Activated T-cell treated with anti-CD3 and anti-CD28 coated beads for 24 hours (primary cell): ENCODE measurements at regions not wholly inside any gene's neighbourhood (a gene's known extent, or its start where the extent isn't known, plus 50 kb on each side); places are given as distances from the start of the nearest gene placed in this dataset.
"Not testable (repeated sequence)": the region's sequence is repeated elsewhere in the genome, so short reads cannot be mapped to it uniquely, and the experiment has no call there.

Experiments used
- DNase-seq: peaks from one replicate; pipeline ENCODE4 v3.0.0-alpha.2; 2020; ENCODE audit warnings: low read depth

GRCh38 chr4:137853424-137853823 lies 321.1 kb upstream of the PCDH18 start:
- no peak for DNase-seq

GRCh38 chr4:137852326-137852725 lies 320.0 kb upstream of the PCDH18 start:
- DNase-seq: no peak

- no peak for DNase-seq
Observed at GRCh38 chr4:137851435-137851834, 319.1 kb upstream of the PCDH18 start.

- DNase-seq: not testable (repeated sequence)
Observed at GRCh38 chr4:137827945-137828344, 295.7 kb upstream of the PCDH18 start.

GRCh38 chr4:137825505-137825904 lies 293.2 kb upstream of the PCDH18 start:
- DNase-seq: no peak

GRCh38 chr4:137823007-137823406 lies 290.7 kb upstream of the PCDH18 start:
- DNase-seq: no peak

- DNase-seq: no peak
Observed at GRCh38 chr4:137819964-137820383, 287.7 kb upstream of the PCDH18 start.

- no peak for DNase-seq
Observed at GRCh38 chr4:137812258-137812657, 280.0 kb upstream of the PCDH18 start.

GRCh38 chr4:137806420-137806819 lies 274.1 kb upstream of the PCDH18 start:
- DNase-seq: no peak

- no peak for DNase-seq
Observed at GRCh38 chr4:137804906-137805495, 272.7 kb upstream of the PCDH18 start.

- DNase-seq: no peak
Observed at GRCh38 chr4:137800861-137801260, 268.6 kb upstream of the PCDH18 start.

GRCh38 chr4:137794764-137795254 lies 262.5 kb upstream of the PCDH18 start:
- DNase-seq: no peak

- not testable (repeated sequence) for DNase-seq
Observed at GRCh38 chr4:137789263-137789662, 257.0 kb upstream of the PCDH18 start.

- DNase-seq: not testable (repeated sequence)
Observed at GRCh38 chr4:137783923-137784322, 251.6 kb upstream of the PCDH18 start.

GRCh38 chr4:137775701-137776100 lies 243.4 kb upstream of the PCDH18 start:
- DNase-seq: no peak

- DNase-seq: no peak
Observed at GRCh38 chr4:137774501-137774900, 242.2 kb upstream of the PCDH18 start.

GRCh38 chr4:137768881-137769280 lies 236.6 kb upstream of the PCDH18 start:
- DNase-seq: no peak

GRCh38 chr4:137768196-137768595 lies 235.9 kb upstream of the PCDH18 start:
- DNase-seq: no peak

GRCh38 chr4:137762591-137762990 lies 230.3 kb upstream of the PCDH18 start:
- DNase-seq: no peak

GRCh38 chr4:137754652-137755471 lies 222.6 kb upstream of the PCDH18 start:
- DNase-seq: no peak

- DNase-seq: no peak
Observed at GRCh38 chr4:137749466-137749865, 217.2 kb upstream of the PCDH18 start.

- DNase-seq: no peak
Observed at GRCh38 chr4:137748616-137749015, 216.3 kb upstream of the PCDH18 start.

- DNase-seq: no peak
Observed at GRCh38 chr4:137740141-137740540, 207.8 kb upstream of the PCDH18 start.
